B cell (primary cell): ENCODE measurements at regions not wholly inside any gene's neighbourhood (a gene's known extent, or its start where the extent isn't known, plus 50 kb on each side); places are given as distances from the start of the nearest gene placed in this dataset.

ENCODE experiments used
- ATAC-seq: fragments of 200-7000 bp; cut with Tn5 transposase; one replicate; pipeline ENCODE4 v1.10.0; 2021; ENCODE audit warnings: low read depth, mild to moderate bottlenecking, moderate number of reproducible peaks, moderate library complexity
- CTCF ChIA-PET: fragments of 350-600 bp; sonication (Branson Sonifier 250); formaldehyde crosslinking; loops from one replicate; lab custom pipeline; 2021; ENCODE audit warnings: antibody characterized with exemption, inconsistent platforms; lab: Charles Lee
- POLR2A ChIA-PET: fragments of 350-600 bp; sonication (Branson Sonifier 250); formaldehyde crosslinking; loops from one replicate; lab custom pipeline; 2021; ENCODE audit warnings: antibody characterized with exemption; lab: Charles Lee
- DNase-seq: peaks from one replicate; pipeline ENCODE4 v3.0.0; 2013
- H2AFZ ChIP-seq: 2 replicates; pipeline ENCODE4 v1.6.1; 2012; ENCODE audit warnings: mild to moderate bottlenecking, low read depth, low read length; ENCODE audit not compliant: insufficient read depth, poor library complexity, severe bottlenecking
- H3K27ac ChIP-seq, 2 donors: 1 replicate in 1 of 2; 2 replicates in 1 of 2; pipeline ENCODE4 v1.5.1; 2012 to 2013; ENCODE audit warnings: low read length in 2 of 2, mild to moderate bottlenecking in 2 of 2, moderate library complexity in 1 of 2
- H3K27me3 ChIP-seq, 4 experiments: fragments of 200-600 bp in 1 of 4; sonication (generic) in 1 of 4; replicated peaks in 1 of 4; 1 replicate in 2 of 4; 2 replicates in 2 of 4; pipeline versions ENCODE4 v1.6.1 to v1.7.0; 2013 to 2016; ENCODE audit warnings: low read length in 3 of 4, mild to moderate bottlenecking in 2 of 4, mixed read lengths in 1 of 4, moderate library complexity in 1 of 4; ENCODE audit not compliant: insufficient read depth in 4 of 4, control insufficient read depth in 3 of 4; ENCODE audit errors: control extremely low read depth in 1 of 4
- H3K36me3 ChIP-seq, 2 experiments: replicated peaks in 1 of 2; 1 replicate in 1 of 2; 2 replicates in 1 of 2; pipeline versions ENCODE4 v1.6.1 to v1.7.1; 2013; ENCODE audit warnings: low read length in 1 of 2; ENCODE audit not compliant: insufficient read depth in 2 of 2, control insufficient read depth in 1 of 2; ENCODE audit errors: control extremely low read depth in 1 of 2, extremely low read depth in 1 of 2
- H3K4me1 ChIP-seq, 2 donors: fragments of 200-600 bp in 1 of 2; sonication (generic) in 1 of 2; 1 replicate in 1 of 2; 2 replicates in 1 of 2; pipeline versions ENCODE4 v1.5.1 to v1.6.1; 2013 to 2017; ENCODE audit warnings: low read length in 2 of 2; ENCODE audit not compliant: control insufficient read depth in 2 of 2, insufficient read depth in 2 of 2
- H3K4me2 ChIP-seq: replicated peaks from 2 replicates; pipeline ENCODE3; 2012; ENCODE audit warnings: mild to moderate bottlenecking, low read depth, low read length; ENCODE audit not compliant: poor library complexity, severe bottlenecking
- H3K4me3 ChIP-seq, 5 experiments: fragments of 200-600 bp in 1 of 5; sonication (generic) in 1 of 5; 1 replicate in 3 of 5; 2 replicates in 2 of 5; pipeline versions ENCODE4 v1.5.1 to v1.7.0; 2011 to 2016; ENCODE audit warnings: low read length in 4 of 5, mild to moderate bottlenecking in 4 of 5, low read depth in 2 of 5, control low read depth in 1 of 5, moderate library complexity in 1 of 5; ENCODE audit not compliant: insufficient read depth in 1 of 5; ENCODE audit errors: control extremely low read depth in 1 of 5, extremely low read depth in 1 of 5
- H3K79me2 ChIP-seq: fragments of 200-600 bp; sonication (generic); one replicate; pipeline ENCODE4 v1.6.0; 2016; ENCODE audit warnings: low read length; ENCODE audit not compliant: control insufficient read depth, insufficient read depth
- H3K9ac ChIP-seq: fragments of 200-600 bp; sonication (generic); 2 replicates; pipeline ENCODE4 v1.6.1; 2017; ENCODE audit warnings: mild to moderate bottlenecking, low read length, moderate library complexity
- H3K9me3 ChIP-seq, 3 donors: one replicate each; pipeline versions ENCODE4 v1.6.1 to v1.7.1; 2013; ENCODE audit warnings: low read length in 2 of 3; ENCODE audit not compliant: control insufficient read depth in 2 of 3, insufficient read depth in 1 of 3; ENCODE audit errors: control extremely low read depth in 1 of 3
- H4K20me1 ChIP-seq: 2 replicates; pipeline ENCODE4 v1.6.0; 2012; ENCODE audit warnings: mild to moderate bottlenecking, low read length; ENCODE audit not compliant: insufficient read depth, control insufficient read depth, poor library complexity, severe bottlenecking
- H3K27ac Mint-ChIP-seq: one replicate; pipeline ENCODE4 v1.8.0; 2021; ENCODE audit warnings: mixed read lengths
- H3K27me3 Mint-ChIP-seq: one replicate; pipeline ENCODE4 v1.8.0; 2021; ENCODE audit warnings: mixed read lengths
- H3K4me1 Mint-ChIP-seq: one replicate; pipeline ENCODE4 v1.8.0; 2021; ENCODE audit warnings: mixed read lengths
- H3K4me3 Mint-ChIP-seq: one replicate; pipeline ENCODE4 v1.8.0; 2021; ENCODE audit warnings: mixed read lengths
- H3K9me3 Mint-ChIP-seq: one replicate; pipeline ENCODE4 v1.8.0; 2022; ENCODE audit warnings: mixed read lengths; ENCODE audit not compliant: insufficient read depth
- EZH2 ChIP-seq: IDR thresholded peaks from 2 replicates; pipeline ENCODE4 v1.6.1; 2012; ENCODE audit warnings: borderline replicate concordance, low read depth, mild to moderate bottlenecking, moderate library complexity, low read length; ENCODE audit not compliant: insufficient read depth, poor library complexity, severe bottlenecking
- WGBS: methylation state at CpG from one replicate; pipeline ENCODE4 v1.1.5; 2013; ENCODE audit warnings: missing lambda C conversion rate; ENCODE audit not compliant: insufficient coverage; 5-methylcytosine and 5-hydroxymethylcytosine counted together
- intact Hi-C: fragments of 100-400 bp; cut with micrococcal nuclease; formaldehyde crosslinking; loops from one replicate; pipeline ENCODE4 v1.10.0; 2022
- TF ChIP-seq, protein P1 (sequence below): fragments of 200-600 bp; IDR thresholded peaks from one replicate; pipeline ENCODE4 v1.8.0; 2022; ENCODE audit warnings: antibody characterized with exemption, mild to moderate bottlenecking

DNA sequence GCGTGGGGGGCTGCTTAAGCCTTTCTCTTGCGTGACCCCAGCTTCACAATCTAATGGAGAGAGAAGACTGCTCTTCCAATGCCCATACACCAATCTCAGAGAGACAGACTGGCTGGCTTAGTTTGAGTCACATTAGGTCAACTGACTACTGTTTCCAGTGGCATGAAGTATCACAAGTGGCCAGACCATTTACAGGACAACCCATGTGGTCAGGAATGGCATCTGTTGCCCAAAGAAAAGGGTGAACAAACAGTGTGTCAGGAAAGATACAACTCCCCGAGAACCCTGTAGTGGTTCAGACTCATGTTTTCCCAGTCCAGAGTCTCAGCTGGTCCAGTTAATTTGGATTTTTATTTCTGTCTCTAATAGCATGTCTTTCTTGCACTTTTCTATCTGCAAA, 177.4 kb upstream of the IL12B start:
- intact Hi-C loops: loop anchor here (10.0 kb wide), 1 partner anchor 173 kb away; the partner anchor contains the start of gene IL12B
- Histone ChIP-seq H2AFZ (no peak overlapping the region), H3K27me3 (no peaks in the 10 kb centered on the region), H3K9ac (no peak overlapping the region), H3K4me3 (no peak overlapping the region), H3K4me1 (no peaks in the 10 kb centered on the region), H3K27ac (no peak overlapping the region), H3K9me3 (no peaks in the 10 kb centered on the region), H3K4me2 (no peak overlapping the region), H3K79me2 (no peaks in the 10 kb centered on the region), H4K20me1 (no peaks in the 10 kb centered on the region), H3K36me3 (no peaks in the 10 kb centered on the region)
- Mint-ChIP-seq H3K4me3 (no peak overlapping the region), H3K9me3 (peaks cover 2% of the 10 kb centered on the region), H3K27ac (no peak overlapping the region), H3K27me3 (no peaks in the 10 kb centered on the region), H3K4me1 (no peaks in the 10 kb centered on the region)
- ChIA-PET CTCF (interaction anchor here (5.2 kb wide), 1 partner anchor 9 kb away, joined by 21 read pairs; no protein-coding TSS in a partner anchor), POLR2A (no interaction called here)
- no peak for ATAC-seq
- TF ChIP-seq, protein P1, sequence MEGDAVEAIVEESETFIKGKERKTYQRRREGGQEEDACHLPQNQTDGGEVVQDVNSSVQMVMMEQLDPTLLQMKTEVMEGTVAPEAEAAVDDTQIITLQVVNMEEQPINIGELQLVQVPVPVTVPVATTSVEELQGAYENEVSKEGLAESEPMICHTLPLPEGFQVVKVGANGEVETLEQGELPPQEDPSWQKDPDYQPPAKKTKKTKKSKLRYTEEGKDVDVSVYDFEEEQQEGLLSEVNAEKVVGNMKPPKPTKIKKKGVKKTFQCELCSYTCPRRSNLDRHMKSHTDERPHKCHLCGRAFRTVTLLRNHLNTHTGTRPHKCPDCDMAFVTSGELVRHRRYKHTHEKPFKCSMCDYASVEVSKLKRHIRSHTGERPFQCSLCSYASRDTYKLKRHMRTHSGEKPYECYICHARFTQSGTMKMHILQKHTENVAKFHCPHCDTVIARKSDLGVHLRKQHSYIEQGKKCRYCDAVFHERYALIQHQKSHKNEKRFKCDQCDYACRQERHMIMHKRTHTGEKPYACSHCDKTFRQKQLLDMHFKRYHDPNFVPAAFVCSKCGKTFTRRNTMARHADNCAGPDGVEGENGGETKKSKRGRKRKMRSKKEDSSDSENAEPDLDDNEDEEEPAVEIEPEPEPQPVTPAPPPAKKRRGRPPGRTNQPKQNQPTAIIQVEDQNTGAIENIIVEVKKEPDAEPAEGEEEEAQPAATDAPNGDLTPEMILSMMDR: no peak
- TF ChIP-seq EZH2: no peak
- 93% methylated on average over 2 of the region's 3 CpGs for WGBS
- DNase-seq: no peak

DNA sequence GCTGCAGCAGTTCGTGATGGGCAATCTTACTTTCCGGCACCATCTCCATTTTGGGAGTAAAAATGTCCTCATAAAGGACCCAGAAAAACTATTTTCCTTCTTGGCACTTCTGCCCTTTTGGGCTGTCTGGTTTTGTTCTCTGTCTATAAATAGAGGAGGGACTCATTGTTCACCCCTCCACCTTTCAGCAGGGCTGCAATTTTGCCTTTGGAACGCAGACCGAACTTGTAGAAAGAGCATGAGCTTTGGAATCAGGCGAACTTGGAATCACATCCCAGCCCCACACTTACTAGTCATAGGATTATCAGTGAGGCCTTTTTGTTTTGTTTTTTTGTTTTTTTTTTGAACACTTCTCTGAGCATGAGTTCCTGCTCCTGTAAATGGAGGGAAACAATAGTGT, 178.1 kb upstream of the IL12B start:
- no peak for TF ChIP-seq EZH2
- TF ChIP-seq, protein P1: no peak
- no peak overlapping the region for H3K9ac ChIP-seq
- no peak overlapping the region for H3K4me2 ChIP-seq
- Mint-ChIP-seq H3K27me3 (no peaks in the 10 kb centered on the region), H3K9me3 (peaks cover 2% of the 10 kb centered on the region), H3K27ac (no peak overlapping the region), H3K4me1 (no peaks in the 10 kb centered on the region), H3K4me3 (no peak overlapping the region)
- H3K4me3 ChIP-seq: no peak overlapping the region
- ATAC-seq (no peak), DNase-seq (no peak)
- H2AFZ ChIP-seq: no peak overlapping the region
- CTCF ChIA-PET: no interaction called here
- peaks cover 0 to 3% (median 0%) of the 10 kb centered on the region in 4 experiments for H3K27me3 ChIP-seq
- H3K36me3 ChIP-seq: no peaks in the 10 kb centered on the region
- WGBS: 83% methylated on average over 1 of the region's 5 CpGs
- no peak overlapping the region for H3K27ac ChIP-seq
- POLR2A ChIA-PET: no interaction called here
- H3K4me1 ChIP-seq: no peaks in the 10 kb centered on the region
- no peaks in the 10 kb centered on the region for H3K79me2 ChIP-seq
- H3K9me3 ChIP-seq: no peaks in the 10 kb centered on the region
- intact Hi-C loops: loop anchor here (10.0 kb wide), 1 partner anchor 174 kb away; the partner anchor contains the start of gene IL12B
- no peaks in the 10 kb centered on the region for H4K20me1 ChIP-seq
